AG04449 (cell line): ENCODE measurements at regions not wholly inside any gene's neighbourhood (a gene's known extent, or its start where the extent isn't known, plus 50 kb on each side); places are given as distances from the start of the nearest gene placed in this dataset.

Source experiments
- CTCF ChIA-PET: fragments of 350-600 bp; formaldehyde crosslinking; extraction: SDS; loops from one replicate; lab custom pipeline; 2021; ENCODE audit warnings: antibody characterized with exemption; lab: Yijun Ruan, JAX
- POLR2A ChIA-PET: fragments of 400-600, 350-600 bp; formaldehyde crosslinking; extraction: SDS; loops from one replicate; lab custom pipeline; 2020; ENCODE audit warnings: antibody characterized with exemption, inconsistent platforms; lab: Yijun Ruan, JAX
- DNase-seq: peaks from one replicate; pipeline ENCODE4 v3.0.0-alpha.2; 2010; ENCODE audit warnings: low read depth, low spot score
- H3K4me3 ChIP-seq: 2 replicates; pipeline ENCODE4 v1.5.1; 2011; ENCODE audit warnings: low read depth, mild to moderate bottlenecking, control low read depth, low read length
- TF ChIP-seq, protein P1 (sequence below): IDR thresholded peaks from one replicate; pipeline ENCODE4 v1.5.1; 2011; ENCODE audit warnings: mild to moderate bottlenecking, moderate library complexity, low read length, control low read depth, inconsistent platforms; ENCODE audit not compliant: insufficient read depth; ENCODE audit errors: missing control alignments

- ChIA-PET CTCF (no interaction called here), POLR2A (no interaction called here)
- TF ChIP-seq, protein P1, sequence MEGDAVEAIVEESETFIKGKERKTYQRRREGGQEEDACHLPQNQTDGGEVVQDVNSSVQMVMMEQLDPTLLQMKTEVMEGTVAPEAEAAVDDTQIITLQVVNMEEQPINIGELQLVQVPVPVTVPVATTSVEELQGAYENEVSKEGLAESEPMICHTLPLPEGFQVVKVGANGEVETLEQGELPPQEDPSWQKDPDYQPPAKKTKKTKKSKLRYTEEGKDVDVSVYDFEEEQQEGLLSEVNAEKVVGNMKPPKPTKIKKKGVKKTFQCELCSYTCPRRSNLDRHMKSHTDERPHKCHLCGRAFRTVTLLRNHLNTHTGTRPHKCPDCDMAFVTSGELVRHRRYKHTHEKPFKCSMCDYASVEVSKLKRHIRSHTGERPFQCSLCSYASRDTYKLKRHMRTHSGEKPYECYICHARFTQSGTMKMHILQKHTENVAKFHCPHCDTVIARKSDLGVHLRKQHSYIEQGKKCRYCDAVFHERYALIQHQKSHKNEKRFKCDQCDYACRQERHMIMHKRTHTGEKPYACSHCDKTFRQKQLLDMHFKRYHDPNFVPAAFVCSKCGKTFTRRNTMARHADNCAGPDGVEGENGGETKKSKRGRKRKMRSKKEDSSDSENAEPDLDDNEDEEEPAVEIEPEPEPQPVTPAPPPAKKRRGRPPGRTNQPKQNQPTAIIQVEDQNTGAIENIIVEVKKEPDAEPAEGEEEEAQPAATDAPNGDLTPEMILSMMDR = no peak
- no peak overlapping the region for H3K4me3 ChIP-seq
- DNase-seq = no peak
These were observed 1394.5 kb downstream of the EPHA7 start for GRCh38 chr6:92024881-92025280.

GRCh38 chr6:92024110-92024509, 1395.2 kb downstream of the EPHA7 start:
- TF ChIP-seq, protein P1 = no peak
- POLR2A ChIA-PET = no interaction called here
- H3K4me3 ChIP-seq = no peak overlapping the region
- no peak for DNase-seq
- CTCF ChIA-PET = no interaction called here

- H3K4me3 ChIP-seq = no peak overlapping the region
- TF ChIP-seq, protein P1 = no peak
- ChIA-PET POLR2A (no interaction called here), CTCF (no interaction called here)
- no peak for DNase-seq
These were observed 1395.9 kb downstream of the EPHA7 start for GRCh38 chr6:92023410-92023966.

- POLR2A ChIA-PET = no interaction called here
- CTCF ChIA-PET = no interaction called here
- no peak for DNase-seq
- TF ChIP-seq, protein P1 = no peak
- H3K4me3 ChIP-seq = no peak overlapping the region
These were observed 1407.6 kb downstream of the EPHA7 start for GRCh38 chr6:92011681-92012245.

GRCh38 chr6:92008757-92009502, 1410.4 kb downstream of the EPHA7 start:
- no peak overlapping the region for H3K4me3 ChIP-seq
- DNase-seq = no peak
- ChIA-PET CTCF (no interaction called here), POLR2A (no interaction called here)
- TF ChIP-seq, protein P1 = no peak

- ChIA-PET CTCF (no interaction called here), POLR2A (no interaction called here)
- DNase-seq = no peak
- TF ChIP-seq, protein P1 = no peak
- H3K4me3 ChIP-seq = no peak overlapping the region
These were observed 1413.2 kb upstream of the MAP3K7 start for GRCh38 chr6:92000112-92000511.
